GM23338 (cell line): ENCODE measurements at regions not wholly inside any gene's neighbourhood (a gene's known extent, or its start where the extent isn't known, plus 50 kb on each side); places are given as distances from the start of the nearest gene placed in this dataset.
"Not testable (repeated sequence)": the region's sequence is repeated elsewhere in the genome, so short reads cannot be mapped to it uniquely, and the experiment has no call there.

ENCODE experiments used
- ATAC-seq: fragments of 200-7000 bp; cut with Tn5 transposase; 3 replicates; pipeline ENCODE4 v1.9.1; 2020
- DNase-seq: peaks from one replicate; pipeline ENCODE4 v3.0.0-alpha.2; 2015; ENCODE audit warnings: low spot score
- H2AFZ ChIP-seq: fragments of 200-600 bp; sonication (generic); 2 replicates; pipeline ENCODE4 v1.8.0; 2016; ENCODE audit warnings: antibody characterized with exemption, mild to moderate bottlenecking, moderate library complexity
- H3F3A ChIP-seq: fragments of 200-600 bp; sonication (generic); replicated peaks from 2 replicates; pipeline ENCODE4 v1.8.0; 2017; ENCODE audit warnings: antibody characterized with exemption, mixed run types, low read depth
- H3K27ac ChIP-seq: fragments of 200-600 bp; sonication (generic); 2 replicates; pipeline ENCODE4 v1.6.1; 2016; ENCODE audit warnings: low read depth
- H3K27me3 ChIP-seq: fragments of 200-600 bp; sonication (generic); 2 replicates; pipeline ENCODE4 v1.8.0; 2016; ENCODE audit warnings: mild to moderate bottlenecking, mixed run types, moderate library complexity; ENCODE audit not compliant: insufficient read depth
- H3K36me3 ChIP-seq: fragments of 200-600 bp; sonication (generic); 2 replicates; pipeline ENCODE4 v1.8.0; 2016; ENCODE audit warnings: mild to moderate bottlenecking; ENCODE audit not compliant: insufficient read depth
- H3K4me1 ChIP-seq: fragments of 200-600 bp; sonication (generic); 2 replicates; pipeline ENCODE4 v1.8.0; 2016; ENCODE audit warnings: mild to moderate bottlenecking, moderate library complexity; ENCODE audit not compliant: insufficient read depth
- H3K4me2 ChIP-seq: fragments of 200-600 bp; sonication (generic); 2 replicates; pipeline ENCODE4 v1.7.1; 2017; ENCODE audit warnings: mixed run types
- H3K4me3 ChIP-seq: fragments of 200-600 bp; sonication (generic); 2 replicates; pipeline ENCODE4 v1.6.1; 2016; ENCODE audit warnings: mixed run types
- H3K79me2 ChIP-seq: fragments of 200-600 bp; sonication (generic); replicated peaks from 2 replicates; pipeline ENCODE4 v1.8.0; 2017; ENCODE audit warnings: mild to moderate bottlenecking; ENCODE audit not compliant: insufficient read depth
- H3K9me2 ChIP-seq: fragments of 200-600 bp; sonication (generic); 2 replicates; pipeline ENCODE4 v1.8.0; 2017; ENCODE audit not compliant: insufficient read depth
- H4K20me1 ChIP-seq: fragments of 200-600 bp; sonication (generic); replicated peaks from 2 replicates; pipeline ENCODE4 v1.8.0; 2017; ENCODE audit warnings: mild to moderate bottlenecking; ENCODE audit not compliant: insufficient read depth
- H3K27ac Mint-ChIP-seq: 2 replicates; pipeline ENCODE4 v1.8.0; 2020; ENCODE audit warnings: inconsistent platforms, mild to moderate bottlenecking, moderate library complexity, mixed read lengths
- H3K27me3 Mint-ChIP-seq: 3 replicates; pipeline ENCODE4 v1.8.0; 2022; ENCODE audit warnings: low read depth, mild to moderate bottlenecking, moderate library complexity, mixed read lengths, inconsistent platforms; ENCODE audit not compliant: insufficient read depth, poor library complexity
- H3K36me3 Mint-ChIP-seq: 3 replicates; pipeline ENCODE4 v1.8.0; 2021; ENCODE audit warnings: low read depth, mild to moderate bottlenecking, inconsistent platforms, moderate library complexity, mixed read lengths
- H3K4me1 Mint-ChIP-seq: 3 replicates; pipeline ENCODE4 v1.8.0; 2020; ENCODE audit warnings: mild to moderate bottlenecking, inconsistent platforms, mixed read lengths
- H3K4me3 Mint-ChIP-seq: 3 replicates; pipeline ENCODE4 v1.8.0; 2021; ENCODE audit warnings: moderate library complexity, mild to moderate bottlenecking, inconsistent platforms, mixed read lengths
- H3K9me3 Mint-ChIP-seq: 3 replicates; pipeline ENCODE4 v1.8.0; 2020; ENCODE audit warnings: moderate library complexity, mild to moderate bottlenecking, inconsistent platforms, mixed read lengths
- CREB1 ChIP-seq: fragments of 250-450 bp; sonication (Bioruptor Pico); IDR thresholded peaks from 2 replicates; pipeline ENCODE4 v1.5.0; 2020; ENCODE audit warnings: low read depth, mild to moderate bottlenecking, moderate library complexity
- EZH2phosphoT487 ChIP-seq: fragments of 200-600 bp; sonication (generic); IDR thresholded peaks from one replicate; pipeline ENCODE4 v1.8.1; 2018; ENCODE audit warnings: antibody characterized with exemption; ENCODE audit not compliant: unreplicated experiment
- POLR2AphosphoS5 ChIP-seq: IDR thresholded peaks from 2 replicates; pipeline ENCODE4 v1.6.1; 2016; ENCODE audit warnings: antibody characterized with exemption, low read depth
- REST ChIP-seq: IDR thresholded peaks from one replicate; pipeline ENCODE4 v1.6.1; 2018; ENCODE audit warnings: antibody characterized with exemption; ENCODE audit not compliant: unreplicated experiment
- ZNF462 ChIP-seq: fragments of 250-450 bp; sonication (Bioruptor Pico); IDR thresholded peaks from 2 replicates; pipeline ENCODE4 v1.5.0; 2020; ENCODE audit warnings: mild to moderate bottlenecking, moderate library complexity

DNA sequence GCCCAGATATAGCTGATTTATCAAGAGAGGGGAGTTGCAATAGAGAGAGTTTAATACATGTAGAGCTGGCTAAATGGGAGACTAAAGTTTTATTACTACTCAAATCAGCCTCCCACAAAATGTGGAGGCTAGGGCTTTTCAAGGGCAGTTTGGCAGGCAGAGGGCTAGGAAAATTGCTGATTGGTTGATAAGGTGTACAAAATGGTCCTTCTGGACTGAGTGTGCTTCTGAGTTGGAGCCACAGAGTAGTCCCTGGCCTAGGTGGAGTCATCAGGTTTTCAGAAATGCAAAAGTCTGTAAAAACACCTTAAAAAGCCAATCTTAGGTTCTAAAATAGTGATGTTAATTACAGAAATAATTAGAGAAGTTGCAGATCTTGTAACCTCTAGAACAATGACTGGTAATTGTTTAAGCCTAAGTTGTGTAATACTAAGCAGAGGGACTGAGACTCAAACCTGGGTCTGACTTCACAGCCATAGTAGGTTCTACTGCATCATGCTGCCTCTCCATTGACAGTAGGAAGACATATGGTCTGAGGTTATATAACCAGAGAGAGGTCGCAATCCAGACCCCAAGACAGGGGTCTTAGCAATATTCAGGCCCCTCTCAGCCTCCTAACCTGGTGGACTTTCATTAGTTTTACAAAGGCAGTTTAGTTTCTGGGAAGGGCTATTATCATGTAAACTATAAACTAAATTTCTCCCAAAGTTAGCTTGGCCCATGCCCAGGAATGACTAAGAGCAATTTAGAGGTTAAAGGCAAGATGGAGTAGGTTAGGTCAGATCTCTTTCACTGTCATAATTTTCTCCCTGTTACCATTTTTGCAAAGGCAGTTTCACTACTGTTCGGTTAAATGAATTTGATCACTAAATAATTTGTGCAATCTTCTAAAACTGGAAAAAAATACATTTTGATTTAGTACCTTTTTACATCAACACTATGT, 186.3 kb upstream of the WSB1 start:
- not testable (repeated sequence) for H3K79me2 ChIP-seq, H3K4me3 ChIP-seq, H3K4me1 ChIP-seq, H3K4me1 Mint-ChIP-seq, H3K27ac ChIP-seq, H3K4me2 ChIP-seq, H3F3A ChIP-seq, H3K27ac Mint-ChIP-seq, H3K4me3 Mint-ChIP-seq, H2AFZ ChIP-seq, ATAC-seq, H3K27me3 Mint-ChIP-seq, H3K27me3 ChIP-seq, H3K9me2 ChIP-seq, DNase-seq, H3K36me3 ChIP-seq, H4K20me1 ChIP-seq
- peaks cover 13% of the 10 kb centered on the region; the same call in 2 of the 3 replicates for H3K36me3 Mint-ChIP-seq
- H3K9me3 Mint-ChIP-seq, result peaks cover 69% of the 10 kb centered on the region

- Mint-ChIP-seq H3K27ac (no peak overlapping the region), H3K4me3 (no peak overlapping the region), H3K27me3 (no peaks in the 10 kb centered on the region), H3K9me3 (peaks cover 80% of the 10 kb centered on the region), H3K36me3 (peaks cover 10% of the 10 kb centered on the region; the same call in 2 of the 3 replicates), H3K4me1 (no peaks in the 10 kb centered on the region)
- DNase-seq (no peak), ATAC-seq (no peak)
- H3K36me3 ChIP-seq, result peaks cover 3% of the 10 kb centered on the region; the same call in 1 of the 2 replicates
- no peaks in the 10 kb centered on the region for H3K9me2 ChIP-seq
- H3K79me2 ChIP-seq, result no peaks in the 10 kb centered on the region
- H3F3A ChIP-seq, result no peaks in the 10 kb centered on the region
- no peak overlapping the region for H2AFZ ChIP-seq
- no peaks in the 10 kb centered on the region for H3K4me1 ChIP-seq
- no peak overlapping the region for H3K27ac ChIP-seq
- H3K4me2 ChIP-seq, result no peak overlapping the region
- no peaks in the 10 kb centered on the region for H3K27me3 ChIP-seq
- H3K4me3 ChIP-seq, result no peak overlapping the region
- TF ChIP-seq REST, result no peak
- no peak for TF ChIP-seq EZH2phosphoT487
- no peak for TF ChIP-seq POLR2AphosphoS5
- no peak for TF ChIP-seq ZNF462 (CRISPR knock-in tag)
- no peak for TF ChIP-seq CREB1 (CRISPR knock-in tag)
- H4K20me1 ChIP-seq, result no peaks in the 10 kb centered on the region
Measured at GRCh38 chr17:27109346-27109745, 184.6 kb upstream of the WSB1 start.
